NCI-H2081 (cell line): ENCODE measurements at regions not wholly inside any gene's neighbourhood (a gene's known extent, or its start where the extent isn't known, plus 50 kb on each side); places are given as distances from the start of the nearest gene placed in this dataset.

Experiments
- DNase-seq, 2 experiments: peaks; one replicate each; lab custom pipeline; 2025; lab: John Stamatoyannopoulos, UW

DNA sequence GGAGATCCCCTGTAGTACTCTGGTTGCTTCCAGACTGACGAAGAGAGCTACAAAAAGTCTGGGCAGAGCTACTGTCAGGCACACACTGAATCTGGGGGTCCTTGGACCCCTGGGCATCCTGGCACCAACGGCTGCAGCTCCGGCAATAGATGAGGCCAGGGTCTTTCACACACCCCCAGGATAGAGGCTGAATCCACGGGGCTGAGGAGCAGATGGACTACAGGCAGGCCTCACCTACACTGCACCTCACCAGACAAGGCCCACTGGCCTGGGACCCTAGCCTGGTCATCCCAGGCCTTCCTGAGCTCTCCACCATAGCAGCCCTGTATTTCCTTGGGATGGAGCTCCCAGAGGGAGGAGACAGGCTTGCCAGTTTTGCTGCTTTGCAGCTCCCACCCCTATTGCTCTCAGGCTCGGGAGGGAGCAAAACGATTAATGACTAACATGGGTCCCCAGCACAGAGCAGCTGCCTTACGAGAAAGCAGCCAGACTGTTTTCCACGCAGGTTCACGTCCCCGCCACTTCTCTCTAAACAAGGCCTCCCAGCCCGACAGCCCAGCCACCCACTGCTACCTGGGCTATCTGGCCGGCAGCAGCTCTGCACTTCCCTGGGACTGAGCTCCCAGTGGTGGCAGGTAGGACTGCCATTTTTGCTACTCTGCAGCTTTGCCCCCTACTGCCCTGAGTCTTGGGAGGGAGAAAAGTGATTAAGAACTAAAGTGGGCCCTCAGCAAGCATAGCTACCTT lies 1022.5 kb upstream of the ADGRL2 start:
- DNase-seq: no peak

- no peak for DNase-seq
These were observed 1024.5 kb upstream of the ADGRL2 start for GRCh38 chr1:80776266-80776665.

DNA sequence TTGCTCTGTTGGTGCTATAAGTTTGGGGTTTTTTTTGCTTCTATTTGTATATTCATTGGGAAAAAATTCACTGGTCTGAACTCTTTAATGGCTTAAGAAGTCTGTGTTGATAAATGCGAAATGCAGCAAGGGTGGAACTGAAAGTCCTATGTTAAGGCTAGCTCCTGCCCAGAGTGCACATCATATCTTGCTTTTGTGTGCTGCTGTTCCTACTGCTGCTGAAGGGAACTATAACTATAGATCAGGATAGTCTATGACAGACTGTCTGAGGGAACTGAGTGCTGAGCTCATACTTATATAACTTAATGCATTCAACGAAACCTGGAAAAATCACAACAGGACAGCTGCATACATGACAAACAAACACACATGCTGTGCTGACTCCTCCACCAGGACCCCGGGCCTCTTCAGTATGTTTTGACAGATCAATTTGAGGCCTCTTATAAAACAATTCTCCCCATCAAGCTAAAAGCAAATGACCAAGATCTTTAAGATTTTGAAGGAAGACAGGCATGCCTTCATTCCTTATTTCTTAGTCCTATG lies 1031.5 kb upstream of the ADGRL2 start:
- no peak for DNase-seq

DNA sequence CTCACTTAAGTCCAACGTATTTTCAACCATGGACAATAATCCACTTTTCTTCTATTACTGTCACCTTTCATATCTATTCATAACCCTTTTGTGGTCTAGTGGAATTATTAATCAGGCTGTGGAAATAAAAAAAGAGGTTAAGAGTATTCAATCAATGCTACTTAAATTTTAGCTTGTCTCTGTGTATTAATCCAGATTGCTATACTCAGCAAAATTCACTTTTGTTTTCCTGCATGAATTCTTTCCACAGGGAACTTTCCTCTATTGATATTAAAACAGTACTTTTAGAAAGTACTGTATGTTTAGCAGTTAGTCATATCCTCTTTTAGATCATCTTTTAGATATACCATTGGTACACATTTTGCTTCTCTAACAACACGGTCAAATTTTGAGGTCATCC lies 1033.0 kb upstream of the ADGRL2 start:
- DNase-seq: no peak

GRCh38 chr1:80759354-80759753 lies 1041.4 kb upstream of the ADGRL2 start:
- no peak for DNase-seq

GRCh38 chr1:80755944-80756343 lies 1044.8 kb upstream of the ADGRL2 start:
- no peak for DNase-seq

DNA sequence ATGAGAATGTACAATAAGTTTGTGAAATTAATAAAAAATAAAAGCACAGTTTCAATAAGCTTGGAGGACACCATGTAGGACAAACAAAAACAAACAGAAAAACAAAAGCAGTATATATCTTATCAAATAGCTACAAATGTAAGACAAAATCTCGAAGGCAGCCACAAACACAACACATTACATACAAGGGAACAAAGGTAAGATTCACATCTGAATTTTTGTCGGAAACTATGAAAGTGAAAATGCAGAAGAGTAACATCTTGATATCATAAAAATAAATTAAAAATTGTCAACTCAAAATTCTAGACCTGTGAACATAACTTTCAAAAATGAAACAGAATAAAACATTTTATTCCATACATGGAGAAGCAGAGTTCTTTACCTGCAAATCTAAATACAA lies 1049.5 kb upstream of the ADGRL2 start:
- no peak for DNase-seq

DNA sequence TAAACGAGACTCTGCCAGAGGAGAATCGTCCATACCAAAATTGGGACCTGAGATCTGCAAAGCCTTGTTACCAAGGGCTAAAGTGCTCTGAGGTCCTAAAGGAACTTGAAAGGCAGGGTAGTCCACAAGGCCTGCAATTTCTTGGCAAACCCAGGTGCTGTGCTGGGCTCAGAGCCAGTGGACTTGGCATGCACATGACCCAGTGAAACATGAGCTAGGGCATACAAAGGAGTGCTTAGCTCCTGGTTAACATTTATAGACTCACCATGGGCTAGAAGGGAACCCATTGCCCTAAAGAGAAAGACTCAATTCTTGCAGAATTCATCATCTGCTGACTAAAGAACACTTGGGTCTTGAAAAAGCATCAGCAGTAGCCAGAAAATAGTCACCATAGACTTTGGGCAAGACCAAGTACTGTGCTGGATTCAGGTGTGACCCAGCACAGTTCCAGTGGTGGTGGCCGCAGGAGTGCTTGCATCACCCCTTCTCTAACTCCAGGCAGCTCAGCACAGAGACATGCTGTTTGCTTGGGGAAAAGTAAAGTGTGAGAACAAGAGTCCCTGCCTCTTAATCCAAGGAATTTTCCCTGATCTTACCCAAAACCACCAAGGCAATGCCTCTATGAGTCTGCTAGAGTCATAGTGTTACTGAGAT lies 1069.4 kb upstream of the ADGRL2 start:
- DNase-seq: peak; percentile 29 to 72

- no peak for DNase-seq
These were observed 1078.1 kb upstream of the ADGRL2 start for GRCh38 chr1:80722611-80723010.

- no peak for DNase-seq
These were observed 1094.2 kb upstream of the ADGRL2 start for GRCh38 chr1:80706526-80706925.

- DNase-seq: no peak
These were observed 1122.3 kb upstream of the ADGRL2 start for GRCh38 chr1:80678438-80678837.

DNA sequence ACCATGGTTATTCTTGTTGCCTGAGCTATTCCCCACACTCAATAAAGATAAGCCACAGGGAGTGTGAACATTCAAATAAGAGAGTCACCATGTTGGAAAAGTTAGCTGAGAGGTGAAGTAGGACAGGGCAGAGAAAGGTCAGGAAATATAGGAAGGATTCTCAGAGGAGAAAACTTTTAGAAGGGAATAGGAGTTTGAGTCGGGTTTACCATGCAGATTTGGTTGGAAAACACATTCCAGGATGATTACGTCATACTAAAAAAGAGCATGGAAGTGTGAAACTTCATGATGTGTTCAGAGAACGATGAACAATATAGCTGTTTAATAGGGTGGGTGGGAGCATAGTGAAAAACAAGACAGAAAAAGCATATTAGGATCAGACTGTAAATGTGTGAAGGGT lies 1125.3 kb upstream of the ADGRL2 start:
- no peak for DNase-seq

DNA sequence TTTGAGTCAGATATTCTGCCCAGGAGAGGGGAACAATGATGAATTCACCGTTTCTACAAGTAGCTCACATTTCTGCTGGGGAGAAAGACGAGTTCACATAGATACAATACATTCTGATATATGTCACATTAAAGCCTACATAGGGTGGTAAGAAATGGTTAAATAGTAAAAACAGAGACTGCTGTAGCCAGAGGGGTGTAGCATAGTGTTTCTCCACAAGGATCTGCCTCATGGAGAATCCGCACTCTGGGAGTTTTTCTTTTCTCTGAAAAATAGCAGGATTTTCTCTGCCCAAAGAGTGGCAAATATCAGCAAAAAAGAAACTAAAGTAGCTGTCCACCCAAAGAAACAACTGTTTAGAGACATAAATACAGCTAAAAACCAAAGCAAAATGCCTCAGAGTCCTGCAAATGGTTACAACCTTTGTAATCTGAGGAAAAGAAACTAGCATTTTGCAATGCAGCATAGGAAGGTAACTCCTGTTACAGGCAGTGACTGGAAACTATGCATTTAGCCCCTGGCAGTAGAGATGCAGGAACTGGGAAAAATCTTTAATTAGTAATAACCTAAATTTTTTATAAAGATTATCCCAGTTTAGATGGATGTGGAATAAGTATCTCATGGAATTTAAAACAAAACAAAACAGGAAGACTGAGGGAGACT lies 1126.7 kb upstream of the ADGRL2 start:
- DNase-seq: no peak

- DNase-seq: no peak
These were observed 1132.4 kb upstream of the ADGRL2 start for GRCh38 chr1:80668372-80668771.

- DNase-seq: no peak
These were observed 1134.7 kb upstream of the ADGRL2 start for GRCh38 chr1:80666073-80666472.

DNA sequence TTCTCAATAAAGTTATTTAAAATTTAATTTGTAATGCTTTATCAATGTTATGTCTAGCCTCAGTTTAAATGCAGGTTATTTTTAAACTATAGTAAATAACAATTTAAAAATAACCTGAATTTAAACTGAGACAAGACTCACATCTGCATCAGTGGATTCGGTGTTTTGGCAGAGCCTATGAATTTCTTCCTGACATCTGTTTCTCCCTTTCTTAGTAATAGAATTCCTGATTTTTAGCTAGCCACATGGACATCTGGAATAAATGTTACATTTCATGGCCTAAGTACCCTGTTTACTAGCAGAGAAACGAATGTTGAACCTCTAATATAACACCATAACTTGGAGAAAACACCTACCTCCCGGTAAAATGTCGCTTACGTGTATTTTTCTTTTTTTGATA lies 1141.6 kb upstream of the ADGRL2 start:
- DNase-seq: no peak

- no peak for DNase-seq
These were observed 1143.0 kb upstream of the ADGRL2 start for GRCh38 chr1:80657707-80658106.

DNA sequence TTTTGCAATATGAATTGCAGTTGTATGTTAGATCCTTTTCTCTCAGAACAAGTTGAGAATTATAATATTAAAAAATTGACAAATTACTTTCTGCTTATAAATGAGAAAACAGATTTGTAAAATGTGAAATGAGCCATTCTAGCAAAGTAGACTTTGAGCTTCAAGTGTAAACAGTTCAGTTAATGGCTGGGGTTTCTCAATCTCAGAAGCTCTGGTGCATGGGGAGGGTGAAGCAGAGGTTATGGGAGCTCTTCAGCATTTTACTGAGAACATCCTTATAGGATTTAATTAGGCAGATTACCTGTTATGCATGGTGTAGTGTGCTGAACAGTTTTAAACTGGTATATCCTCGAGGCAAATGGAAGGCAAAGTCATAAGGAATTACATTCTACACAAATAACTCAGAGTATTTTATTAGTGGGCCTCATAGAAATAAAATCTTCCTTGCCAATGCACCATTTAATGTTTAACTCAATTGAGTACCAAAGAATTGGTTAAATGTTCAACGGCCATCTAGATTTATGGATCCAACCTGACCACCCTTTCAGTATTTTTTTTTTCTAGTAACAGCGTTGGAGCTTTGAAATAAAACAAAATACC lies 1143.6 kb upstream of the ADGRL2 start:
- no peak for DNase-seq

- no peak for DNase-seq
These were observed 1144.1 kb upstream of the ADGRL2 start for GRCh38 chr1:80656641-80657040.

GRCh38 chr1:80656014-80656636 lies 1144.6 kb upstream of the ADGRL2 start:
- DNase-seq: peak; percentile 3 to 41

DNA sequence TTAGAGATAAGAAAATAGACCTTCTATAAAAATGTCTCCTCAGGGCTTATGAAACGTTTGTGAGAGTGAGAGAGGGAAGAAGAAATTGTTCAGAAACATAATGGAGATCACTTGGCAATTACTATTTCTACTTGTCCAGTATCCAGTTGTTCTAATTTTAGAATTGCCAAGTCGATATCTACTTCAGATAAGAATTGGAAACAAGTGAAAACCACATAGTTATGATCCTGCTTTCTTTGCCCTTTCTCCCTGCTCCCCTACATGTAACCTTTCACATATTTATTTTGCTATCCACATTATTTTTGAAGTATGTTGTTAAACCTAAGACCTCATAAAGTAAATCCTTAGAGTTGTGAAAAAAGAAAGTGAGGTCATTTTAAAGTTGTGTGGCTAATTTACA lies 1154.7 kb upstream of the ADGRL2 start:
- DNase-seq: no peak

- DNase-seq: no peak
These were observed 1155.1 kb upstream of the ADGRL2 start for GRCh38 chr1:80645621-80646020.
